ENCODE measurements at regions not wholly inside any gene's neighbourhood (a gene's known extent, or its start where the extent isn't known, plus 50 kb on each side); places are given as distances from the start of the nearest gene placed in this dataset.

DNA sequence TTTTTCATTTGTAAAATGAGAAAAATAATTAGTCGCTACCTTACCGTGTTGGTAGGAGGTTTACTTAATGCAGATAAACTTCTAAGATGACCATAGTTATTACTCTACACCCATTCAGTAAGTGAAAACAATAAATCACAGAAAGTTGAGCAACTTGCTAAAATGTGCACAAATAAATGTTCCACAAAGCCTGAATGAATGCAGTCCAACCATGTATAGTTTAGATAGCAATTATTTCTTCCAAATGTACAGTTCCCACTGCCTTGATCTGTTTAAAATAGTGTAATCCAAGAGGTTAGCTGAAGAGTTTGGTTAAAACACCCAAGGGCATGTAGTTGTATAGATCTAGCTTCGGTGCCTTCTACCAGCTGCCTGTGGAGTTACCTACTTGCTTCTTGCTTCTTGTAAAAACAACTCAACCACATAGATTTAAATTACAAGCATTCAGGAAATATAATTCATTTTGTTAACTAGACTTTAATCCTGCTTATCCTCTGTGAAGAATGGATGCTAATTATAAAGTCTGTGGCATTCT, 106.3 kb upstream of the CARD18 start:
- TF ChIP-seq, protein P1, sequence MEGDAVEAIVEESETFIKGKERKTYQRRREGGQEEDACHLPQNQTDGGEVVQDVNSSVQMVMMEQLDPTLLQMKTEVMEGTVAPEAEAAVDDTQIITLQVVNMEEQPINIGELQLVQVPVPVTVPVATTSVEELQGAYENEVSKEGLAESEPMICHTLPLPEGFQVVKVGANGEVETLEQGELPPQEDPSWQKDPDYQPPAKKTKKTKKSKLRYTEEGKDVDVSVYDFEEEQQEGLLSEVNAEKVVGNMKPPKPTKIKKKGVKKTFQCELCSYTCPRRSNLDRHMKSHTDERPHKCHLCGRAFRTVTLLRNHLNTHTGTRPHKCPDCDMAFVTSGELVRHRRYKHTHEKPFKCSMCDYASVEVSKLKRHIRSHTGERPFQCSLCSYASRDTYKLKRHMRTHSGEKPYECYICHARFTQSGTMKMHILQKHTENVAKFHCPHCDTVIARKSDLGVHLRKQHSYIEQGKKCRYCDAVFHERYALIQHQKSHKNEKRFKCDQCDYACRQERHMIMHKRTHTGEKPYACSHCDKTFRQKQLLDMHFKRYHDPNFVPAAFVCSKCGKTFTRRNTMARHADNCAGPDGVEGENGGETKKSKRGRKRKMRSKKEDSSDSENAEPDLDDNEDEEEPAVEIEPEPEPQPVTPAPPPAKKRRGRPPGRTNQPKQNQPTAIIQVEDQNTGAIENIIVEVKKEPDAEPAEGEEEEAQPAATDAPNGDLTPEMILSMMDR (IDR thresholded peaks at IDR 0.05): no peak

DNA sequence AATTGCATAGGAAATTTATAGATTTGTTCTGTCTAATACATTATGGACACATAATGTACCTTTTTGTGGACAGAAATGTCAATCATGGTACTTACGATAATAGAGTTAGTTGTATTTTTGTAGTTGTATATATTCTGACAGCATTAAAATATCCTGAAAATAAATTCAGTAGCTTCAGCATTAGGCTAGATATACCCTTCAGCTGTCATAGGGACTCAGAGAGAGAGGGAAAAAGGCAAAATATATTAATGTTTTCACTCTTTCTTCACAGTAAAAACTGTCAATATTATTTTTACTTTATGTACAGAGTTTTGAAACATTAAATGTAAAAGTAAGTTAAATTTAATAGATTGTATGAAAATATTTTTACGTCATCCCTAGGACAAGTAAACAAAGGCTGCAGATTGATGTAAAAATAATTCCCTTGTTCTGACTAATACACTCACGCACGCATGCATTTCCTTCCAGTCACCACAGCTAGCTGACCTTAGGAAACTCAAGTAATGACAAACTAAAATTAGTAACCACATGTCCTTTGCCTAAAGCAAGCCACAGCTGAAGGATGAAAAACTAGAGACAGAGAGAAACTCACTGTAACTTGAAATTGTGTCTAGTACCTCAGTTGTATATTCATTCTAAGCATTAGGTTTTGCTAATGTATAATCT, 104.7 kb upstream of the CARD18 start:
- DNase-seq (ENCODE audit: low spot score): no peak
- H3K27ac ChIP-seq: peak overlapping the region in 1 of 2 donors; percentile 46
- TF ChIP-seq, protein P1 (IDR thresholded peaks at IDR 0.05): no peak
- H3K4me3 ChIP-seq: no peak overlapping the region

More for the DNA sequence above, 106.3 kb upstream of the CARD18 start:
- no peak overlapping the region for H3K27ac ChIP-seq
- H3K4me3 ChIP-seq: no peak overlapping the region
- no peak for DNase-seq (ENCODE audit: low spot score)

DNA sequence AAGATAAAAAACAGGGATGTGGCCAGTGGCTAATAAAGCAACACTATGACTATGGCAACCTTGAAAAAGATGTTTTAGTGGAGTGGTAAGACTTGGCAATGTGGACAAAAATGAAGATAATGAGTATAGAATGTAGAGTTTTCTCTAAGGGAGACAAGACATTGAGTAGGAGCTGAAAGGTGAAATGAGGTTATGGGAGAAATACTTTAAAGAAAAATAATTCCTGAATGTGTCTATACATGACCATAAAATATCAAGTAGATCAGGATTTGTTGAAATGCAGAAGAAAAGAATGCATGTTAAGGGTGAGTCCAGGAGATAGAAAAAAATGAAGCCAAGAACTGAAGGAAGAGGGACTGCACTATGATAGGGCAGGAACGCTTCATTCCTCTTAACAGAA, 101.6 kb upstream of the CARD18 start:
- Histone ChIP-seq H3K4me3 (no peak overlapping the region), H3K27ac (no peak overlapping the region)
- no peak for DNase-seq (ENCODE audit: low spot score)
- TF ChIP-seq, protein P1 (IDR thresholded peaks at IDR 0.05): no peak

DNA sequence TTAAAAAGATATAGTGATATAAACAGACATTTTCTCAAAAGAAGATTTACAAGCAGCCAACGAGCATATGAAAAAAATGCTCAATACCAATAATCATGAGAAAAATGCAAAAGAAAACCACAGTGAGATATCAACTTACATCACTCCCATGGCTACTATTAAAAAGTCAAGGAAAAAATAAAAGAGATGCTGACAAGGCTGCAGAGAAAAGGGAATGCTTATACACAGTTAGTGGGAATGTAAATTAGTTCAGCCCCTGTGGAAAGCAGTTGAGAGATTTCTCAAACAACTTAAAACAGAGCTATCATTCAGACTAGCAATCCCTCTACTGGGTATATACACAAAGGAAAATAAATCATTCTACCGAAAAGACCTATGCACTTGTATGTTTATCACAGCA, 97.1 kb upstream of the CARD18 start:
- DNase-seq (ENCODE audit: low spot score): no peak
- no peak overlapping the region for H3K27ac ChIP-seq
- no peak overlapping the region for H3K4me3 ChIP-seq
- TF ChIP-seq, protein P1 (IDR thresholded peaks at IDR 0.05): no peak

DNA sequence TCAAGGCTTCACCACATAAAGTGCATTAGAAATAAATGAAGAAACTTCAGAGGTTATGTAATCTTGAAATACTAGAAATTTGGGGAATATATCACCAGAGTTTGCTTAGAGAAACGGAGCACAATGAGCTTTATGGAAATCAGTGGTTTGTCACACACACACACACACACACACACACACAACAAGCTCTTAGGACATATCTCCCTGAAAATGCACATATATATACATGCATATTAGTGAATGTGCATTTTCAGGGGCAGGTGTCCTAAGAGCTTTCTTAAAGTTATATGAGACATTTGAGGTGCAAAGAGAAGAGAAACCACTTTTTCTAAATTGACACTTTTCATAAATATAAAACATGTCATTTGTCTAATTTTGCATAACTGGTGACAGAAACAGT, 93.7 kb upstream of the CARD18 start:
- no peak for DNase-seq (ENCODE audit: low spot score)
- Histone ChIP-seq H3K4me3 (no peak overlapping the region), H3K27ac (no peak overlapping the region)
- TF ChIP-seq, protein P1 (IDR thresholded peaks at IDR 0.05): no peak

DNA sequence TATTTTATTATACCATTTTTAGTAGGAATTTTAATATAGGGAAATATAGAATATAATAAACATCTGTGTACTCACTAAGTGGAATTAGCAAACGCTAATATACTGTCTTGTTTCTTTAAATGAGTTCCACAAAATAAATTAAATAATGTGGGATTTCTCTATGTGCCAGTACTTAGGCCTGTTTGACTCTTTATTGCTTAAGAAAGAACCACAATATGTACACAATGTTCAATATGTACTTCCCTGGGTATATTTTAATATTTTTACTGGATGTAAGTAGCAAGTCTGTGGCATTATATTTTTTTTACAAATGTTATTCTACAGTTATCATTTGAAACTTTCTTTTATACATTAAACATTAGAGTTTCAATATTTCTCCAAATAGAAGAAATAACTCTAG, 92.5 kb upstream of the CARD18 start:
- TF ChIP-seq, protein P1 (IDR thresholded peaks at IDR 0.05): no peak

DNA sequence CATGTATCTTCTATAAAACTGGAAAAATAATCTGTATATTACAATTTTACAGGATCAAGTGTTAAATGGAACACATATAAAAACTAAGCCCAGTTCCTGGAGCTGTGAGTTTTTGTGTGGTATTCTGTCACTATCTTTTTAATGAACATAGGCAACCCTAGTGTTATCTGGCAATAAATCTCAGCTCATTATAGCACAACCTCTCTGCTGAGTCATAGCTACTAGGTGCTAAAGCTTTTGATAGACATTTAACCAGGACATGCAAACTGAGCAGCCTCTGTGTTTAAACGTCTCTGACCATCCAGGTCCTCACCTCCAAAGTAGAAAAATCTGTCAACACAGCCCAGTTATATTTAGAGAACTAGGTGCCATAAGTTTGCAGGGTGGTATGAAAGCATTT, 91.0 kb upstream of the CARD18 start:
- Histone ChIP-seq H3K4me3 (no peak overlapping the region), H3K27ac (no peak overlapping the region)
- no peak for DNase-seq (ENCODE audit: low spot score)
- TF ChIP-seq, protein P1 (IDR thresholded peaks at IDR 0.05): no peak

More for the DNA sequence above, 92.5 kb upstream of the CARD18 start:
- no peak overlapping the region for H3K4me3 ChIP-seq
- DNase-seq (ENCODE audit: low spot score): no peak
- no peak overlapping the region for H3K27ac ChIP-seq
